GM12872 (cell line): ENCODE measurements at regions not wholly inside any gene's neighbourhood (a gene's known extent, or its start where the extent isn't known, plus 50 kb on each side); places are given as distances from the start of the nearest gene placed in this dataset.

Experiments used
- CTCF ChIP-seq: IDR thresholded peaks from 3 replicates; pipeline ENCODE4 v1.5.1; 2011; ENCODE audit warnings: low read depth, mild to moderate bottlenecking, low read length, moderate library complexity; ENCODE audit not compliant: insufficient read depth

- TF ChIP-seq CTCF = no peak
Measured at GRCh38 chrY:8500888-8501287, 836.4 kb upstream of the TSPY4 start.

GRCh38 chrY:8533468-8533867 is 803.8 kb upstream of the TSPY4 start:
- no peak for TF ChIP-seq CTCF

GRCh38 chrY:8535704-8536103 is 801.6 kb upstream of the TSPY4 start:
- no peak for TF ChIP-seq CTCF

GRCh38 chrY:8536277-8536676 is 801.0 kb upstream of the TSPY4 start:
- no peak for TF ChIP-seq CTCF

- no peak for TF ChIP-seq CTCF
Measured at GRCh38 chrY:8541306-8541705, 796.0 kb upstream of the TSPY4 start.

GRCh38 chrY:8544715-8545114 is 792.5 kb upstream of the TSPY4 start:
- TF ChIP-seq CTCF = no peak

GRCh38 chrY:8547931-8548330 is 789.3 kb upstream of the TSPY4 start:
- TF ChIP-seq CTCF = no peak

GRCh38 chrY:8551323-8551722 is 785.9 kb upstream of the TSPY4 start:
- TF ChIP-seq CTCF = no peak
